HG02943 (cell line): ENCODE measurements at regions not wholly inside any gene's neighbourhood (a gene's known extent, or its start where the extent isn't known, plus 50 kb on each side); places are given as distances from the start of the nearest gene placed in this dataset.

Experiments
- ATAC-seq: cut with Tn5 transposase; IDR thresholded peaks from one replicate; pipeline ENCODE4 v1.9.1; 2021; ENCODE audit warnings: mild to moderate bottlenecking, low read depth, moderate library complexity; ENCODE audit not compliant: unreplicated experiment

- no peak for ATAC-seq
These were observed 117.9 kb upstream of the CFAP20DC start for GRCh38 chr3:59167756-59168155.

DNA sequence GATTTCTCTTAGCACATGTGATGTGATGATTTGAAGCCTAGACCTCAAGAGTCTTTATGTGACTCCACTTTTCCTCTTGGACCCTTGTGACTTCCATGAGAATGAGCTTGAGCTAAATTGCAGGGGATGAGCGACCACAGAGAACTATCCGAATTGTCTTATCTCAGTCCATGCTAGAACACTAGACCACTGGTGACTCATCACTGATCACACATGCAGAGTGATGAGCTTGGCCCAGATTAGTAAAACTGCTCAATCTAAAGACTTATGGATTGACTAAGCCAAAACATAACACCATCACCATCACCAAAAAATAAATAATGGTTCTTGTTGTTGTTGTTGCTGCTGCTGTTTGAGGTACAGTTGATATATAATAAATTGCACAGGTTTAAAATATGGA lies 114.1 kb upstream of the CFAP20DC start:
- ATAC-seq, result no peak

DNA sequence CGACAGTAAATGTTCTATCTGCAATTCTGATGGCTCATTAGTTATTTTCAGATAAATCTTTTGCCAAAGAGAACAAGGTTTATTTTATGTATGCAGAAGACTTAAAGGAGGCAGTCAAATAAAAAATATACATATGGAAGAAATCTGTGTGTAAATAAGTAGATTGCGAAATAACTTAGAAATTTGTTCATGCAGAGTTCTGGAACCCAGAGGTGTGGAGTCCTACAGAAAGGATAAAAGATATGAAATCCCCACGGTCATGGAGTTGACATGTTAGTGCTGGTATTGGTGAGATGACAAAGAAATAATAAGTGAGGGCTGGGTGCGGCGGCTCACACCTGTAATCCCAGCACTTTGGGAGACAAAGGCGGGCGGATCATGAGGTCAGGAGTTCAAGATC lies 111.2 kb upstream of the CFAP20DC start:
- ATAC-seq, result no peak

- ATAC-seq, result no peak
These were observed 110.4 kb upstream of the CFAP20DC start for GRCh38 chr3:59160133-59160746.

GRCh38 chr3:59153648-59154047 lies 103.8 kb upstream of the CFAP20DC start:
- no peak for ATAC-seq

DNA sequence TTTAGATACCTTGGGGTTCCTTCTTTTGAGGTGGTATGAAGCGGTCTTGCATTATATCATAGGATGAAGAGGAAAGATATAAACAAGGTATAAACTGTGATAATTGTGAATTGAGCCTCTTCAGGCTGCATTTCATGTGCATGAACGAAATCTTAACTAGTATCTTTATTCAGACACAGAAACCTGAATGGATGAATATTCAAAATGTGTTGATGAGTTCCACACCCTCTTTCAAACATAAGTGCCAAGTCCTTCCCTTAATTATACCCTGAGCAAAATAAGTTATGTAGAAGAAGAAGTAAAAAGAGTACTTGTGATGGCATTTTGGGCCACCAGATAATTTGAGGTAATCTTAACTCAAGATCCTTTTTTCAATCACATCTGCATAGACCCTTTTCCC lies 103.1 kb upstream of the CFAP20DC start:
- ATAC-seq, result no peak

- ATAC-seq, result no peak
These were observed 100.2 kb upstream of the CFAP20DC start for GRCh38 chr3:59150039-59150438.

- no peak for ATAC-seq
These were observed 99.3 kb upstream of the CFAP20DC start for GRCh38 chr3:59149166-59149565.

- no peak for ATAC-seq
These were observed 93.6 kb upstream of the CFAP20DC start for GRCh38 chr3:59143447-59143846.

GRCh38 chr3:59142556-59142955 lies 92.7 kb upstream of the CFAP20DC start:
- ATAC-seq, result no peak

GRCh38 chr3:59138966-59139365 lies 89.1 kb upstream of the CFAP20DC start:
- ATAC-seq, result no peak

GRCh38 chr3:59137415-59137814 lies 87.6 kb upstream of the CFAP20DC start:
- ATAC-seq, result no peak

DNA sequence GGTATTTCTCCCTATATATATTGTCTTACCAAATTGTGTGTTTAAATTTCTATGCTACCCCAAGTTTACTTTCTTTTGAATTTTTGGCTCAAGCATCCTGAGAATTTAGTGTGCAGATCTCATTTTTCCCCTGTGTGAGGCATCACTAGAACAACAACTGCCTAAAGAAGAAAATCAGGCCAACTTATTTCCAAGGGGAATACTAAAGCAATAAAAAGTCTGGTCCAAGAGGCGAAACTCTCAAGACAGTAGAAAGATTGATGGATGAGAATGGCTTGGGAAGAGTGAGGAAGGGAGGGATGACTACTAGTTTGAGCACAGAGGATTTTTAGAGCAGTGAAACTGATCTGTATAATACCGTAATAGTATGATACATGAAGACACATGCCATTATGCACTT lies 86.3 kb upstream of the CFAP20DC start:
- ATAC-seq, result no peak

GRCh38 chr3:59135096-59135495 lies 85.3 kb upstream of the CFAP20DC start:
- no peak for ATAC-seq

DNA sequence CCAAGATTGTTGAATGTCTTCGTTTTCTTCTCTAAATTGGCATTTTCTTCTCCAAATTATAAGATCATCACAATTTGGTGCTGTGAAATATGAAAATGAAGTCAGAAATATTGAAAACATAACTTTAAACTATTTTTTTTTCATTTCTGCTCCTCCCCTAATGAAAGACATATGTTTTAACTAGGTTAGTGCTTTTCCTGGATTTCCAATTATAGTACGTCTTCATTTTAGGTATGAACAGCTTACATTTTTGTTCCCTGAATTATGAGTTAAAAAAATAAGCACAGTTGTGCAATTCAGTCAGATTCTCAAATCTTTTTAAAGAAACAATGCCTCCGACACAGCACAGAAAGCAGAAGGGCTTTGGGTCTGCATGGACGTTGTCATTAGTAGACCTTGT lies 83.5 kb upstream of the CFAP20DC start:
- ATAC-seq, result no peak

DNA sequence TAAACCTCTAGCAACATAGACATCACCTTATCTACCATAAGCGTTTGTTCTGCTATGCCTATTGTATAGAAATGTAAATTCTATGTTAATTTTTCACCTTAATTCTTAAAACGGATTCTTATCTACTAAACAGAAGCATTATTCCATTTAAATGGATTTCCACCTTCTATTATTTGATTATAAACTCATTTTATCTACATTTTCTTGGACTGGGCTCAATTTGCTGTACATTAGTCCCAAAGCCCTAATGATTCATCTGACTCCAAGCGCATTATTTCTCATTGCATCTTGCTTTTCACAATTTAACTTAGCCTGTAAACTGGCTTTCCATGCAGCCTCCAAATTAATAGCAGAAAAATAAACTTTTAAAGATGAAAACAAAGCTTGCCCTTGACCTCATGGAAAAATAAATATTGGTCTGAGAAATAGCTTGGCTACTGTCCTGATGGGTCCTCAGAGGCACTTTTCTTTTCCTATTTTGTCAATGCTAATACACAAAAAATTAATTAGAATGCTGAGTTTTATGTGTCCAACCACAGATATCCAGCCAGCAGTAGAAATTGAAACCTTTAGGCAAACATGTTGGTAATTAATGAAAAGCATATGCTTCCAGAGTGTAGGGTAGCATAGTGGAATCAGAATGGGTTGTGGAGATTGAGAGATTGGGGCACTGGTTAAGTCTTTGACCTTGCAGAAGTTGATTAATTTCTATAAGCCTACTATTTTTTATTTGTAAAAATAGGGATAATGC lies 81.4 kb upstream of the CFAP20DC start:
- ATAC-seq, result no peak

GRCh38 chr3:59128685-59129084 lies 78.9 kb upstream of the CFAP20DC start:
- ATAC-seq, result no peak

GRCh38 chr3:59127071-59127470 lies 77.2 kb upstream of the CFAP20DC start:
- no peak for ATAC-seq

DNA sequence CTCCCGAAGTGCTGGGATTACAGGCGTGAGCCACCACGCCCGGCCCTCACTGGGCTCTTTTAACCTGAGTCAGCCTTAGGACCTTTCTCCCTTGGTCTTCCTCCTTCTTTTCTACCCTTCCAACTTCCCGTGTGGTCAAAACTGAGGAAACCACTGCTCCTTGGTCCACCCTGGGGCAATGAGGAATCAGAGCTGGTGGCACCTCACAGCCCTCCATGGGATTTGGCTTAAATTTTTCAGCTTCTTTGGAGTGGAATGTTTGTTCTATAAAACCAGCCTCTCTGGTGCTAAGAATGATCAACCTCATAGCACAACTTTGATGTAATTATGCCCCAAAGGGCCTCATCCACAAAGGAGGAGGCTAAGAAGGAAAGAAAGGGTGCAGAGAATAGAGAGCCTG lies 76.6 kb upstream of the CFAP20DC start:
- no peak for ATAC-seq

- no peak for ATAC-seq
These were observed 71.7 kb upstream of the CFAP20DC start for GRCh38 chr3:59121346-59122144.

GRCh38 chr3:59118928-59119327 lies 69.1 kb upstream of the CFAP20DC start:
- no peak for ATAC-seq

DNA sequence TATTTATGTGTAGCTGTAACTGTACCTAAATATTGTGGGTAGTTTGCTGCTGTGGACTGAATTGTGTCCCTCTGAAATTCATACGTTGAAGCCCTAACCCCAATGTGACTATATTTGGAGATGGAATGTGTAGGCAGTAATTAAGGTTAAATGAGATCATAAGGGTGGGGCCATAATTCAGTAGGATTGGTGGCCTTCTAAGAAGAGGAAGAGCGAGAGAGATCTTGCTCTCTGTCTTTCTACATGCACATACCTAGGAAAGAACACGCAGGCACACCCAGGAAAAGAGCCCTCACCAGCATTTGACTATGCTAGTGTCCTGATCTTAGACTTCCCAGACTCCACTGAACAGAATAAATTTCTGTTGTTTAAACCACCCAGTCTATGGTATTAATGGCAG lies 67.6 kb upstream of the CFAP20DC start:
- ATAC-seq, result no peak
